OCI-LY3 (cell line): ENCODE measurements at regions not wholly inside any gene's neighbourhood (a gene's known extent, or its start where the extent isn't known, plus 50 kb on each side); places are given as distances from the start of the nearest gene placed in this dataset.

Source experiments
- H2AFZ ChIP-seq: fragments of 200-600, 300-600 bp; shearing (Covaris generic); 2 replicates; pipeline ENCODE4 v1.6.0; 2014; ENCODE audit warnings: antibody characterized with exemption, low read depth, low read length
- H3K27ac ChIP-seq: fragments of 200-600, 300-600 bp; sonication (generic); 2 replicates; pipeline ENCODE4 v1.5.1; 2014; ENCODE audit warnings: mild to moderate bottlenecking, low read length, moderate library complexity, mixed read lengths
- H3K27me3 ChIP-seq: fragments of 200-600, 300-600 bp; sonication (generic); 2 replicates; pipeline ENCODE4 v1.6.1; 2014; ENCODE audit warnings: low read depth, low read length, mixed read lengths
- H3K36me3 ChIP-seq: fragments of 200-600, 300-600 bp; sonication (generic); replicated peaks from 2 replicates; pipeline ENCODE3; 2014; ENCODE audit warnings: low read depth, low read length, mixed read lengths
- H3K4me1 ChIP-seq: fragments of 300-600, 200-600 bp; sonication (generic); 2 replicates; pipeline ENCODE4 v1.6.1; 2014; ENCODE audit warnings: low read length, mixed read lengths
- H3K4me2 ChIP-seq: fragments of 200-600, 300-600 bp; sonication (generic); 2 replicates; pipeline ENCODE4 v1.6.1; 2014; ENCODE audit warnings: low read length, mixed read lengths
- H3K4me3 ChIP-seq: fragments of 300-600, 200-600 bp; sonication (generic); 2 replicates; pipeline ENCODE4 v1.5.1; 2014; ENCODE audit warnings: antibody characterized with exemption, mild to moderate bottlenecking, low read length, moderate library complexity
- H3K79me2 ChIP-seq: fragments of 300-600, 200-600 bp; shearing (Covaris generic); 2 replicates; pipeline ENCODE4 v1.6.1; 2014; ENCODE audit warnings: mild to moderate bottlenecking, low read length, mixed read lengths
- H3K9ac ChIP-seq: fragments of 300-600, 200-600 bp; shearing (Covaris generic); 2 replicates; pipeline ENCODE4 v1.6.0; 2014; ENCODE audit warnings: mild to moderate bottlenecking, low read length, moderate library complexity
- H3K9me3 ChIP-seq: fragments of 200-600, 300-600 bp; shearing (Covaris generic); 2 replicates; pipeline ENCODE4 v1.6.1; 2014; ENCODE audit warnings: low read length, mixed read lengths; ENCODE audit not compliant: insufficient read depth
- H4K20me1 ChIP-seq: fragments of 200-600, 300-600 bp; sonication (generic); 2 replicates; pipeline ENCODE4 v1.6.1; 2016; ENCODE audit warnings: low read length, mixed read lengths; ENCODE audit not compliant: insufficient read depth
- EZH2phosphoT487 ChIP-seq: fragments of 200-600 bp; shearing (Covaris generic); IDR thresholded peaks from 2 replicates; pipeline ENCODE4 v1.6.1; 2018; ENCODE audit warnings: antibody characterized with exemption, mixed run types, low read depth
- TF ChIP-seq, protein P1 (sequence below): fragments of 200-600, 300-600 bp; sonication (generic); IDR thresholded peaks from 2 replicates; pipeline ENCODE4 v1.5.1; 2014; ENCODE audit warnings: antibody characterized with exemption, low read length, low read depth

GRCh38 chr15:69553686-69554085 is 101.1 kb downstream of the RPLP1 start:
- no peak overlapping the region for H3K4me2 ChIP-seq
- H3K9me3 ChIP-seq = peaks cover 19% of the 10 kb centered on the region
- no peak overlapping the region for H3K4me3 ChIP-seq
- no peaks in the 10 kb centered on the region for H4K20me1 ChIP-seq
- H3K36me3 ChIP-seq = peaks cover 11% of the 10 kb centered on the region
- H3K79me2 ChIP-seq = no peaks in the 10 kb centered on the region
- H3K27me3 ChIP-seq = peaks cover 37% of the 10 kb centered on the region
- TF ChIP-seq, protein P1, sequence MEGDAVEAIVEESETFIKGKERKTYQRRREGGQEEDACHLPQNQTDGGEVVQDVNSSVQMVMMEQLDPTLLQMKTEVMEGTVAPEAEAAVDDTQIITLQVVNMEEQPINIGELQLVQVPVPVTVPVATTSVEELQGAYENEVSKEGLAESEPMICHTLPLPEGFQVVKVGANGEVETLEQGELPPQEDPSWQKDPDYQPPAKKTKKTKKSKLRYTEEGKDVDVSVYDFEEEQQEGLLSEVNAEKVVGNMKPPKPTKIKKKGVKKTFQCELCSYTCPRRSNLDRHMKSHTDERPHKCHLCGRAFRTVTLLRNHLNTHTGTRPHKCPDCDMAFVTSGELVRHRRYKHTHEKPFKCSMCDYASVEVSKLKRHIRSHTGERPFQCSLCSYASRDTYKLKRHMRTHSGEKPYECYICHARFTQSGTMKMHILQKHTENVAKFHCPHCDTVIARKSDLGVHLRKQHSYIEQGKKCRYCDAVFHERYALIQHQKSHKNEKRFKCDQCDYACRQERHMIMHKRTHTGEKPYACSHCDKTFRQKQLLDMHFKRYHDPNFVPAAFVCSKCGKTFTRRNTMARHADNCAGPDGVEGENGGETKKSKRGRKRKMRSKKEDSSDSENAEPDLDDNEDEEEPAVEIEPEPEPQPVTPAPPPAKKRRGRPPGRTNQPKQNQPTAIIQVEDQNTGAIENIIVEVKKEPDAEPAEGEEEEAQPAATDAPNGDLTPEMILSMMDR = no peak
- TF ChIP-seq EZH2phosphoT487 = no peak
- H3K9ac ChIP-seq = no peak overlapping the region
- H3K27ac ChIP-seq = no peak overlapping the region
- peaks cover 18% of the 10 kb centered on the region for H3K4me1 ChIP-seq
- H2AFZ ChIP-seq = no peak overlapping the region

GRCh38 chr15:69554279-69554961 is 101.8 kb downstream of the RPLP1 start:
- Histone ChIP-seq H3K27me3 (peaks cover 33% of the 10 kb centered on the region), H2AFZ (no peak overlapping the region), H3K4me1 (peaks cover 22% of the 10 kb centered on the region), H3K27ac (no peak overlapping the region), H3K4me3 (no peak overlapping the region), H3K4me2 (no peak overlapping the region), H3K9me3 (peaks cover 19% of the 10 kb centered on the region), H3K9ac (no peak overlapping the region), H3K79me2 (no peaks in the 10 kb centered on the region), H3K36me3 (peaks cover 11% of the 10 kb centered on the region), H4K20me1 (no peaks in the 10 kb centered on the region)
- no peak for TF ChIP-seq EZH2phosphoT487
- TF ChIP-seq, protein P1 = no peak

GRCh38 chr15:69555080-69555479 is 102.5 kb downstream of the RPLP1 start:
- H3K36me3 ChIP-seq = peaks cover 11% of the 10 kb centered on the region
- no peaks in the 10 kb centered on the region for H4K20me1 ChIP-seq
- no peak overlapping the region for H3K27ac ChIP-seq
- H3K9ac ChIP-seq = no peak overlapping the region
- no peak for TF ChIP-seq EZH2phosphoT487
- TF ChIP-seq, protein P1 = no peak
- peaks cover 19% of the 10 kb centered on the region for H3K9me3 ChIP-seq
- H3K27me3 ChIP-seq = peaks cover 33% of the 10 kb centered on the region
- no peaks in the 10 kb centered on the region for H3K79me2 ChIP-seq
- H3K4me3 ChIP-seq = no peak overlapping the region
- H3K4me2 ChIP-seq = no peak overlapping the region
- H2AFZ ChIP-seq = no peak overlapping the region
- H3K4me1 ChIP-seq = peaks cover 25% of the 10 kb centered on the region

- no peak overlapping the region for H3K4me3 ChIP-seq
- H4K20me1 ChIP-seq = no peaks in the 10 kb centered on the region
- no peaks in the 10 kb centered on the region for H3K79me2 ChIP-seq
- H3K36me3 ChIP-seq = peaks cover 7% of the 10 kb centered on the region
- peaks cover 13% of the 10 kb centered on the region for H3K4me1 ChIP-seq
- TF ChIP-seq EZH2phosphoT487 = no peak
- TF ChIP-seq, protein P1 = no peak
- peaks cover 10% of the 10 kb centered on the region for H3K9me3 ChIP-seq
- H3K27me3 ChIP-seq = peaks cover 32% of the 10 kb centered on the region
- no peak overlapping the region for H2AFZ ChIP-seq
- no peak overlapping the region for H3K27ac ChIP-seq
- no peak overlapping the region for H3K4me2 ChIP-seq
- no peak overlapping the region for H3K9ac ChIP-seq
These were observed 103.7 kb downstream of the RPLP1 start for GRCh38 chr15:69556344-69556743.
